Activated naive CD8-positive, alpha-beta T cell (primary cell): ENCODE measurements at regions not wholly inside any gene's neighbourhood (a gene's known extent, or its start where the extent isn't known, plus 50 kb on each side); places are given as distances from the start of the nearest gene placed in this dataset.

Experiments
- H3K27ac Mint-ChIP-seq: one replicate; pipeline ENCODE4 v1.8.0; 2021; ENCODE audit warnings: mixed read lengths
- H3K27me3 Mint-ChIP-seq: one replicate; pipeline ENCODE4 v1.8.0; 2021; ENCODE audit warnings: mixed read lengths
- H3K36me3 Mint-ChIP-seq: one replicate; pipeline ENCODE4 v1.8.0; 2021; ENCODE audit warnings: mixed read lengths
- H3K4me1 Mint-ChIP-seq: one replicate; pipeline ENCODE4 v1.8.0; 2021; ENCODE audit warnings: low read depth, mixed read lengths
- H3K4me3 Mint-ChIP-seq: one replicate; pipeline ENCODE4 v1.8.0; 2021; ENCODE audit warnings: mild to moderate bottlenecking, mixed read lengths
- H3K9me3 Mint-ChIP-seq: one replicate; pipeline ENCODE4 v1.8.0; 2021; ENCODE audit warnings: low read depth, mixed read lengths

DNA sequence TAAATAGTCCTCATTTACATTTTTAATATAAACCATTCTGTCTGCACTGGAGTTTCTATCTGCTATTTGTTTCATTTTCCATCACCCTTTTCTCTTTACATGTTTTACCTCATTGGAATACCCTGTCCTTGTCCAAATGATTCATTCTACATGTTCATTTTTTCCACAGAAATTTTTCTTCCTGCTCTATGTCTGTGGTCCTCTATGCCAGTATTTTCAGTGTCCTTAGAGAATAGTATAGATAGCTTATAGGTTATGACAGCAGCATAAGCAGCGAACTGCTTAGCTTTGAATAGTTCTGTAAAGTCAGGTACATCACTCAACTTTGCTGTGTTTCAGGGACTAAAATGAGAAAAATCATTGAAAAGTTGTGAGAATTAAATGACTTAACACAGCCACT, 742.3 kb upstream of the CBLB start:
- H3K9me3 Mint-ChIP-seq, result peaks cover 12% of the 10 kb centered on the region
- H3K27ac Mint-ChIP-seq, result peak overlapping the region; percentile 23
- H3K27me3 Mint-ChIP-seq, result no peaks in the 10 kb centered on the region
- H3K4me3 Mint-ChIP-seq, result no peak overlapping the region
- H3K36me3 Mint-ChIP-seq, result peaks cover 6% of the 10 kb centered on the region
- H3K4me1 Mint-ChIP-seq, result peaks cover 23% of the 10 kb centered on the region

DNA sequence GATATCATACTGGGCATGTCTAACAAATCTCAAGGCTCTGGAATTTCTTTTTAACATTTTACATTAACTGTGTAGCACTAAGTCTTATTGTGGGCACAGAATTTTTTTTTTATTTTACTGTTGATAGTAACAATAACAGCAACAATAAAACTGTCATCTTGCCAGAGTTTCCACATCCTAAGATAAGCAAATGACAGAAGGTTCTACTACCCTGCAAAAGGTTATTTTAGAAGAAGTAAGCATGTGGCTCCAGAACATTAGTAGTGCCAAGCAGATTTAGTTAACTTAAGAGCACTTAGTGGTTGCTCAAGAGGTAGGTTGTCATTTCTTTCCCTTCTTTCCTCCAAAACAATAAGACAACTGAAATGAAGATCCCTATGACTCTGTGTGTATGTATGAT, 743.0 kb upstream of the CBLB start:
- H3K27me3 Mint-ChIP-seq, result no peaks in the 10 kb centered on the region
- H3K36me3 Mint-ChIP-seq, result peaks cover 6% of the 10 kb centered on the region

DNA sequence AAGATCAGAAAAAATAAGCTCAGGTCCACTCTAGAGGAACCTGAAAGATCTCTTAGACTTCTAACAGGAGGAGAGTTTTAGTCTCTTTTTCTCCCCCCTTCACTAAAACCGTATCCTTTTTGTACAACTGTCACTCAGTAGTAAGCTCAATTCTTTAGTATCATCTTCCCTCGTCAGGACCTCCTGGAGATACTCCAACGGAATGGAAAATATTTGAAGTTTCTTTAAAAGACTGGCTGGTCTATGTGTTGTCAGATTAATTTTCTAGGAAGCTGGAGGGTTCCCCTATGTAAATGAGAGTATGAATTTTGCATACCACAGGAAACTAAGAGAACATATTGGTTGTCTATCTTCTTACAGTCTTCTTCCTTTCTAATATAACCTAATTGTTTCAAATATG, 747.7 kb upstream of the CBLB start:
- Mint-ChIP-seq H3K9me3 (peaks cover 12% of the 10 kb centered on the region), H3K27me3 (no peaks in the 10 kb centered on the region), H3K27ac (no peak overlapping the region), H3K4me3 (no peak overlapping the region), H3K4me1 (no peaks in the 10 kb centered on the region), H3K36me3 (peaks cover 6% of the 10 kb centered on the region)

More for the DNA sequence above, 743.0 kb upstream of the CBLB start:
- peaks cover 23% of the 10 kb centered on the region for H3K4me1 Mint-ChIP-seq
- peak overlapping the region; percentile 1 for H3K27ac Mint-ChIP-seq
- H3K4me3 Mint-ChIP-seq, result no peak overlapping the region
- peaks cover 12% of the 10 kb centered on the region for H3K9me3 Mint-ChIP-seq

DNA sequence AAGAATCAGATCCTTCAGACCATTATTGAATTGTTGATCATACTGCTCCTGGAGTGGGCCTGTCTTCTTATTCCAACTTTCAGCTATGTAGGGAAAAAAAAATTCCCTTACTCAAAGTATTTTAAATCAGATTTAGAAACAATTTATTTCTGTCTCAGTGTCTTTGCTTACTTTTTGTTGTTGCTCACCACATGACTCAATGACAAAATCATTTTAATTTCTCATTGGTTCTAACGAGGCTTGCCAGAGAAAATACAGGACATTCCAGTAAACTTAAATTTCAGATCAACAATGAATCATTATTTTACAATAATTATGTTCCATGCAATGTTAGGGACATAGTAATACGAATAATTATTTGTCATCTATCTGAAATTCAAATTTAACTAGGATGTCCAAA, 748.5 kb upstream of the CBLB start:
- Mint-ChIP-seq H3K36me3 (peaks cover 6% of the 10 kb centered on the region), H3K4me1 (no peaks in the 10 kb centered on the region), H3K4me3 (no peak overlapping the region), H3K27me3 (no peaks in the 10 kb centered on the region), H3K27ac (no peak overlapping the region), H3K9me3 (peaks cover 12% of the 10 kb centered on the region)

DNA sequence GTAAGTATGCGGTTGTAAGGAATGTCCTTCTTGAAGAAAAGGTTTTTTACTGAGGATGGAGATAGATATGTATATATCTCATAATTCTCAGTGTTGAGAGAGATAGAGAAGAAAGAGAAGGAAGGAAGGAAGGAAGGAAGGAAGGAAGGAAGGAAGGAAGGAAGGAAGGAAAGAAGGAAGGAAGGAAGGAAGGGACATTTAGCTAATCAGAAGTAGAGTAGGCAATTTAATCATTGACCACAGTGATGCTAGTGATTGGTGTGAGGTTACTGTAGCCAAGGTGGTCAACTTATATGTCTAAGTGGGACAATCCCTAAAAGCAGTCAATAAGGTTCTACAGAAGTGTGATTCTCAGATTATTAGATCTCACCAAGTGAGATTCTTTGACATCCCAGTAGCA, 751.8 kb upstream of the CBLB start:
- Mint-ChIP-seq H3K9me3 (peaks cover 13% of the 10 kb centered on the region), H3K27me3 (no peaks in the 10 kb centered on the region), H3K36me3 (peaks cover 6% of the 10 kb centered on the region), H3K27ac (no peak overlapping the region), H3K4me3 (no peak overlapping the region), H3K4me1 (no peaks in the 10 kb centered on the region)

DNA sequence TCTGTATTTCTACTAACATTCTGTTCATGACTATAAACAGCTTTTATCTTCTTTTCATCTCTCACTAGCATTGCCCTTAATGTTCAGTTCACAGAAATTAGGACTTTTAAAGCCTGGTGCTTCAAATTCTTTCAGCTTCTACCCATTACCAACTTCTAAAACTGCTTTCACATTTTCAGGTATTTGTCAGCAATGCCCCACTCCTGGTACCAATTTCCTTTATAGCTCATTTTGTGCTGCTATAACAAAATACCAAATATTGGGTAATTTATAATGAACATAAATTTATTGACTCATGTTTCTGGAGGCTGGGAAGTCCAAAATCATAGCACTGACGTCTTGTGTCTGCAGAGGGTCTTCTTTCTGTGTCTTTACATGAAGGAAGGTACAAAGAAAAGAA, 753.1 kb upstream of the CCDC54 start:
- Mint-ChIP-seq H3K36me3 (peaks cover 6% of the 10 kb centered on the region), H3K4me3 (no peak overlapping the region), H3K4me1 (no peaks in the 10 kb centered on the region), H3K9me3 (peaks cover 13% of the 10 kb centered on the region), H3K27me3 (no peaks in the 10 kb centered on the region), H3K27ac (no peak overlapping the region)

DNA sequence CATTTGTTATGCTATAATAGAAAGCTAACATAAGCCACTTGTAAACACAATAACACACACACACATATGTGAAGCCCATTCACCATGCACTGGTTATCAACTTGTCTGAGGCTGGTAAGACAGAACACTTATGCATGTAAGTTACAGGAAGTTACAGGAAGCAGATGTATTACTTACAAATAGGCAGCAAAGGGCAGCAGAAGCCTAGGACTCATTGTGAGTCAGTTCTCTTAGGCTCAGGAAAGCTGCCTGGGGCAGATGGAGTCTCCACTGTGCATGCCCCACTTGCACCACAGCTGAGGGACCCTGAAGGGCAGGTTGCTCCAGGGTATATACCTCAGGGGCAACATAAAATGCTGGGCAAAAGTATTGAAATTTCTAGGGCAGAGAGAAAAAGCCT, 748.8 kb upstream of the CCDC54 start:
- no peaks in the 10 kb centered on the region for H3K4me1 Mint-ChIP-seq
- peaks cover 13% of the 10 kb centered on the region for H3K9me3 Mint-ChIP-seq
- no peaks in the 10 kb centered on the region for H3K27me3 Mint-ChIP-seq
- no peak overlapping the region for H3K27ac Mint-ChIP-seq
- H3K36me3 Mint-ChIP-seq, result peaks cover 6% of the 10 kb centered on the region
- no peak overlapping the region for H3K4me3 Mint-ChIP-seq

DNA sequence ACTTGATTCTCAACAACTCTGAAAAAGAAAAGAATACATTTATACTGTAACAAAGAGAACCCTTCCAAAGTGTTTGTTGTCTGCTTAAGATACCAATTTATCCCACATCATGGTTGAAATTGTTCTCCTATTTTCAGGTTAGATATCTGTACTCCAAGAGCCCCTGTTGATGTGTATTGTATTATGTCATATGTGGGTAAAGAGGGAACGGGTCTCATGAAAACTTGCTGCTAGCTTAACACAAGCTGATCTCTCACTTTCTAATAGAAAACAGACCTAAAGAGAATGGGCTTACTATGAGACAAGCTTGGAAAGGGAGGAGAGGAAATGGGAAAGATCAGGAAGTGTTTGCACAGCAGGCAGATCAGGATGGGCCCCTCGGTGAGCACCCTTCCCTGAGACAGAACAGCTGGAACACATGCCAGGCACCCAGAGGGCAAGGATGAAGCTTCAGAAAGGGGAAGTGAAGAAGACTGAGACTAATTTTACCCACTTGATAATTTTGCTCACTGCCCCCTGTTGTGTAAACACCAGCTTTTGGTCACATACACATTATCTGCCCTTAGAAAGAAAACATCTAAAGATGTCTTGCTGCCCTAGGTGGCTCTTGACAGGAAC, 747.9 kb upstream of the CCDC54 start:
- Mint-ChIP-seq H3K4me1 (no peaks in the 10 kb centered on the region), H3K4me3 (no peak overlapping the region)

DNA sequence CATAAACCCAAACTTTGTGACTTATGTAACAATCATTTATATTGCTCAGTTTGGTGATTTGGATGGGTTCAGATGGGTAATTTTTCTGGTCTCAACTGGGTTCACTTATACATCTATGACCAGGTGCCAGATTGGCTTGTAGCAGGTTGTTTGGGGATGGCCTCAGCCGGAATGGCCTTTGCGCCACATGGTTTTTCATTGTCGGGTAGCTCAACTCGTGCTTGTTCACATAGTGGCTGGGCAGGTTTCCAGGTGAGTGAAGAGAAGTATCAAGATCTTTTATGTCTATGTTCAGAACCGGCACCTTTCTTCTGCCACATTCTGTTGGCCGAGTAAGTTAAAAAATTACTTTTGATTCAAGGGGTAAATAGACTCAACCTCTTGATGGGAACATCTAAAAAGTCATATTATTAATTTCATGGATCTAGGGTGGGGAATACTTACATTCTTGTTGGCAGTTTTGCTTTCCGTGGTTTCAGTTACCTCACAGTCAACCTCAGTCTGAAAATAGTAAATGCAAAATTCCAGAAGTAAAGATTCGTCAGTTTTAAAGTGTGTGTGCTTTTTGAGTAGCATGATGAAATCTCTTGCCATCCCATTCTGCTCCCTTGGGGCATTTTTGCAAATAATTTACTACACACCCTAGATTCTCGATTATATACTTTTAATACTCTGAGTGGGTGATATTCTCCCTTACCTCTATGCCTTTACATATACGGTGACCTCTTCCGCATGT, 745.7 kb upstream of the CCDC54 start:
- H3K27ac Mint-ChIP-seq, result no peak overlapping the region
- H3K27me3 Mint-ChIP-seq, result peaks cover under 1% of the 10 kb centered on the region
- H3K4me1 Mint-ChIP-seq, result no peaks in the 10 kb centered on the region
- no peaks in the 10 kb centered on the region for H3K9me3 Mint-ChIP-seq
- H3K36me3 Mint-ChIP-seq, result no peaks in the 10 kb centered on the region
- no peak overlapping the region for H3K4me3 Mint-ChIP-seq

More for the DNA sequence above, 747.9 kb upstream of the CCDC54 start:
- no peaks in the 10 kb centered on the region for H3K27me3 Mint-ChIP-seq
- H3K36me3 Mint-ChIP-seq, result peaks cover 3% of the 10 kb centered on the region
- H3K9me3 Mint-ChIP-seq, result peaks cover 4% of the 10 kb centered on the region
- H3K27ac Mint-ChIP-seq, result no peak overlapping the region

DNA sequence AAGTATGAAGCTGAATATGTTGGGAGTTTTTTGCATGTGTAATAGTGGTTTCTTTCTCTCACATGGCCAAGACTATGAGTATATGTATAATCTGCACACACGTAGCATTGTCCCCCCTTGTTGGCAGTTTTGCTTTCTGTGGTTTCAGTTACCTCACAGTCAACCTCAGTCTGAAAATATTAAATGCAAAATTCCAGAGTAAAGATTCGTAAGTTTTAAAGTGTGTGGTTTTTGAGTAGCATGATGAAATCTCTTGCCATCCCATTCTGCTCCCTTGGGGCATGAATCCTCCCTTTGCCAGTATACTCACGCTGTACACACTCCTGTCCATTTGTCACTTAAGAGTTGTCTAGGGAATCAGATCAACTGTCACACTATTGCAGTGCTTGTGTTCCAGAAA, 742.0 kb upstream of the CCDC54 start:
- H3K27ac Mint-ChIP-seq, result no peak overlapping the region
- H3K36me3 Mint-ChIP-seq, result no peaks in the 10 kb centered on the region
- peaks cover 1% of the 10 kb centered on the region for H3K27me3 Mint-ChIP-seq
- no peaks in the 10 kb centered on the region for H3K4me1 Mint-ChIP-seq
- no peaks in the 10 kb centered on the region for H3K9me3 Mint-ChIP-seq
- H3K4me3 Mint-ChIP-seq, result no peak overlapping the region

DNA sequence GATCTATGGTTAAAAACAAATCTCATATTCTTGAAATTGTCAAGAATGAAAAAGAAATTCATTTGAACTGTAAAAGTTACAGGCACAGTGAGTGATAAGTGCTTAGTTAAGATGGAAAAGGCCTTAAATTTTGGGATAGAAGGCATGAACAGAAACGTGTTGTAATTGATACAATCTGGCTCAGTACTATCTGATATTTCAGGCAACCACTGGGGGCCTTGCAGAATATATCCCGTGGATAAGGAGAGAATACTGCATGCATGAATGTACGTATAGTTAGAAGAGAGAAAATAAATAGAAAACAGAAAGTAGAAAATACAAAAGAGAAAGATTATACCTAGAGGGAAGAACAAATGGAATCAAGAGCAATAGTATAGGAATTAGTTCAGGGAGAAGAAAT, 741.4 kb upstream of the CCDC54 start:
- H3K9me3 Mint-ChIP-seq, result no peaks in the 10 kb centered on the region
- H3K36me3 Mint-ChIP-seq, result no peaks in the 10 kb centered on the region
- no peak overlapping the region for H3K27ac Mint-ChIP-seq
- no peaks in the 10 kb centered on the region for H3K4me1 Mint-ChIP-seq
- no peak overlapping the region for H3K4me3 Mint-ChIP-seq
- H3K27me3 Mint-ChIP-seq, result peaks cover 1% of the 10 kb centered on the region

DNA sequence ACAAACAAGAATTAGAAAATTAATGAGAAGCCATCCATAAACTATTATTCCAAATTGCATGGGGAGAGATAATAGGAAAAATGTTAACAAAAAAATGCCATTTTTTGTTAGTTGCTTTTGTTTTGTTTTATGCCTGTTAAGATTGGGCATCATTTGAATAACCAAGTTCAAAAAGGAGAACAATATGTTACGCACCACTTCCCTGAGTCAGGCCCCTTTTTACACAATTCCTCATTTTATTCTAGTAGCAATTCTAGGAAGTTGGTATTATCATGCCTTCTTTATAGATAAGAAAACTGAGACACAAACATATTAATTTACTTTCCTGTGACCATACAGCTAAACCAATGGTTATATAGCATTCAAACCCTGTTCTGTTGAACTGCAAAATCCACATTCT, 736.9 kb upstream of the CCDC54 start:
- Mint-ChIP-seq H3K27ac (no peak overlapping the region), H3K36me3 (no peaks in the 10 kb centered on the region), H3K4me3 (no peak overlapping the region), H3K4me1 (no peaks in the 10 kb centered on the region), H3K27me3 (peaks cover 1% of the 10 kb centered on the region), H3K9me3 (no peaks in the 10 kb centered on the region)

DNA sequence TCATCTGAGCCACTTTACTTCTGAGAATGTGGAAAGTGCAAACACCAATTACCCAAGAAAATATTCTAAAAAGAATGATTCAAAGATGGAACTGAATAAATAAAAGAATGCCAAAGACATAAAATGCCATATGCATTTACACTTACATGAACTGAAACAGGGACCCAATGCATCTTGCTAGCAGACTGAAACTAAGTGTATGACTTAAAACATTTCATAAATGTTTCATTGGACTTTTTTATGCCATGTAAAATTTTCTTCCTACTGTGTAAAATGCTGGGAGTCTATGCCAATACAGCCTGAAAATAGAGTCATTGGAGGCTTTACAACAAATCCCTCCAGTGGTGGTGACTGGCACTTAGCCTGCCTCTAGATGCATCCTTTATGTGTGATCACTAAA, 735.1 kb upstream of the CCDC54 start:
- no peak overlapping the region for H3K4me3 Mint-ChIP-seq
- H3K27ac Mint-ChIP-seq, result no peak overlapping the region
- H3K9me3 Mint-ChIP-seq, result no peaks in the 10 kb centered on the region
- H3K27me3 Mint-ChIP-seq, result no peaks in the 10 kb centered on the region
- H3K4me1 Mint-ChIP-seq, result no peaks in the 10 kb centered on the region
- H3K36me3 Mint-ChIP-seq, result no peaks in the 10 kb centered on the region

DNA sequence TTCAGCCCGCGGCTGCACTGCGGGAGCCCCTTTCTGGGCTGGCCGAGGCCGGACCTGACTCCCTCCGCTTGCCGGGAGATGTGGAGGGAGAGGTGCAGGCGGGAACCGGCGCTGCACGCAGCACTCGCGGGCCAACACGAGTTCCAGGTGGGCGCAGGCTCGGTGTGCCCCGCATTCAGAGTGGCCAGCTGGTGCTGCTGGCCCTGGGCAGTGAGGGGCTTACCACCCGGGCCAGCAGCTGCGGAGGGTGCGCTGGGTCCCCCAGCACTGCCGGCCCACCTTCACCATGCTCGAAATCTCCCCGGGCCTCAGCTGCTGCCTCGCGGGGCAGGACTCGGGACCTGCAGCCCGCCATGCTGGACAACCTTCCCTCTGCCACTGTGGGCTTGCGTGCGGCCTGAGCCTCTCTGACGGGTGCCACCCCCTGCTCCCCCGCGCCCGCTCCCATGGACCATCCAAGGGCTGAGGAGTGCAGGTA, 733.5 kb upstream of the CCDC54 start:
- no peaks in the 10 kb centered on the region for H3K27me3 Mint-ChIP-seq
- H3K36me3 Mint-ChIP-seq, result no peaks in the 10 kb centered on the region
- no peaks in the 10 kb centered on the region for H3K4me1 Mint-ChIP-seq
- H3K4me3 Mint-ChIP-seq, result no peak overlapping the region
- no peaks in the 10 kb centered on the region for H3K9me3 Mint-ChIP-seq
- H3K27ac Mint-ChIP-seq, result no peak overlapping the region

DNA sequence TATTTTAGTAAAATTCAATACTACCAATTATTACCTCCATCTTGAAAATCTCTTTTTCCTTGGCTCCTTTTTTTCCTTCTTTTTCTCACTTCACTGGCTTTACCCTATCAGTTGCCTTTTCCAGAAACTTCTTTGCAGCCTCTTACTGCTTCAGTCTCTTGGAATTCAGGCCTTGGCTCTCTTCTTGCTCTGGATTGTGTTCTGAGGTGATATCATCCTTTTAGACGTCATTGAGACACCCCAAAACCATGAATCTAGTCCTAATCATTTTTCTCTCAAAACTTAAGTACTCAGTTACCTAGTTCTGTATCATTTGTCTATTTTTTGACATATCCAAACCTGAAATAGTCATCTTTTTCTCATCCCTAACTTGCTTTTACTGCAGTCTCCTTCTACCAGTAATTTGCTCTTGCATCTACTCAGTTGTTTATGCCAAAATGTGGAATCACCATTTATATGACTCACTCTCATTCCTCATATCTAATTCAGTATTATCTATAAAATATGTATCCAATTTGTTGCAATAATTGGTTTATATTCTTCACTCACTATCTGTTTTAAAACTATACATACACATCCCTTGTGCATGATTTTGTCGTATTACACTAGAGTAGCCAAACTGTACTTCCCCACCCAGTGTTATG, 703.2 kb upstream of the CCDC54 start:
- no peak overlapping the region for H3K4me3 Mint-ChIP-seq
- peaks cover 5% of the 10 kb centered on the region for H3K9me3 Mint-ChIP-seq
- H3K36me3 Mint-ChIP-seq, result no peaks in the 10 kb centered on the region
- peaks cover 2% of the 10 kb centered on the region for H3K27me3 Mint-ChIP-seq
- H3K27ac Mint-ChIP-seq, result no peak overlapping the region
- no peaks in the 10 kb centered on the region for H3K4me1 Mint-ChIP-seq
